Pancreas (tissue), 10 donors: ENCODE measurements at regions not wholly inside any gene's neighbourhood (a gene's known extent, or its start where the extent isn't known, plus 50 kb on each side); places are given as distances from the start of the nearest gene placed in this dataset.
A peak's percentile ranks its signal among the peaks of the same experiment; 100 is the strongest.

Source experiments
- ATAC-seq, 4 donors: fragments of 200-7000 bp; cut with Tn5 transposase; one replicate each; pipeline versions ENCODE4 v1.8.0 to v1.9.1; 2020; ENCODE audit warnings: mild to moderate bottlenecking in 4 of 4, moderate library complexity in 4 of 4
- DNase-seq, 6 donors: peaks; one replicate each; pipeline ENCODE4 v3.0.0-alpha.2; 2020
- FAIRE-seq: peaks from 2 replicates; lab custom pipeline; 2012; peaks lifted over from hg19 to GRCh38; lab: Jason Lieb, UNC
- H3K27ac ChIP-seq, 4 donors: fragments of 200-600 bp; sonication (generic); 1 replicate in 3 of 4; 2 replicates in 1 of 4; pipeline versions ENCODE4 v1.5.0 to v1.8.0; 2020
- H3K27me3 ChIP-seq, 4 donors: fragments of 200-600 bp; one replicate each; pipeline ENCODE4 v1.8.0; 2021
- H3K36me3 ChIP-seq, 3 donors: fragments of 200-600 bp; sonication (generic) in 1 of 3; one replicate each; pipeline versions ENCODE4 v1.5.0 to v1.8.0; 2020 to 2021
- H3K4me1 ChIP-seq, 3 donors: fragments of 200-600 bp; one replicate each; pipeline ENCODE4 v1.8.0; 2021
- H3K4me3 ChIP-seq, 4 donors: fragments of 200-600 bp; sonication (generic) in 2 of 4; one replicate each; pipeline versions ENCODE4 v1.5.0 to v1.8.0; 2020 to 2021
- H3K9me3 ChIP-seq, 4 donors: fragments of 200-600 bp; one replicate each; pipeline ENCODE4 v1.8.0; 2021
- WGBS, 2 donors: extraction: QIAGEN DNeasy Blood & Tissue Kit; methylation state at CpG; one replicate each; pipeline ENCODE4 v1.1.7; 2013; 5-methylcytosine and 5-hydroxymethylcytosine counted together
- intact Hi-C, 3 donors: fragments of 100-400 bp; cut with DNase I; formaldehyde crosslinking; loops; one replicate each; pipeline versions ENCODE4 v1.11.1 to v1.14.2; 2022
- TF ChIP-seq, protein P1 (sequence below), 4 donors: fragments of 200-600 bp; sonication (generic) in 3 of 4; IDR thresholded peaks; one replicate each; pipeline versions ENCODE4 v1.5.0 to v1.8.0; 2021; ENCODE audit warnings: antibody characterized with exemption in 4 of 4
- donor health status: healthy with polysubstance abuse.
- donor health status: DM: no; HTN: no; CAD: no; lungs with moderate emphysema.
- donor health status: DM: no; HTN: no; CAD: no.
- donor health status: control.
- donor health status: control.
- donor health status: Bipolar disorder and iron deficiency.
- donor health status: DM: yes; HTN: yes; CAD: no.
- donor health status: DM: no; HTN: no; CAD: no.
- donor health status: DM: no; HTN: no; CAD: no.
- donor health status: DM: yes; HTN: yes; CAD: no.

- ATAC-seq (no peak), DNase-seq (no peak), FAIRE-seq (no peak)
- Histone ChIP-seq H3K4me1 (no peaks in the 10 kb centered on the region), H3K9me3 (no peaks in the 10 kb centered on the region), H3K4me3 (no peak overlapping the region), H3K36me3 (no peaks in the 10 kb centered on the region), H3K27me3 (no peaks in the 10 kb centered on the region), H3K27ac (no peak overlapping the region)
- WGBS, 2 donors: 97 to 98% methylated on average over 5 of the region's 5 CpGs
- intact Hi-C loops: no loop called here
- TF ChIP-seq, protein P1, sequence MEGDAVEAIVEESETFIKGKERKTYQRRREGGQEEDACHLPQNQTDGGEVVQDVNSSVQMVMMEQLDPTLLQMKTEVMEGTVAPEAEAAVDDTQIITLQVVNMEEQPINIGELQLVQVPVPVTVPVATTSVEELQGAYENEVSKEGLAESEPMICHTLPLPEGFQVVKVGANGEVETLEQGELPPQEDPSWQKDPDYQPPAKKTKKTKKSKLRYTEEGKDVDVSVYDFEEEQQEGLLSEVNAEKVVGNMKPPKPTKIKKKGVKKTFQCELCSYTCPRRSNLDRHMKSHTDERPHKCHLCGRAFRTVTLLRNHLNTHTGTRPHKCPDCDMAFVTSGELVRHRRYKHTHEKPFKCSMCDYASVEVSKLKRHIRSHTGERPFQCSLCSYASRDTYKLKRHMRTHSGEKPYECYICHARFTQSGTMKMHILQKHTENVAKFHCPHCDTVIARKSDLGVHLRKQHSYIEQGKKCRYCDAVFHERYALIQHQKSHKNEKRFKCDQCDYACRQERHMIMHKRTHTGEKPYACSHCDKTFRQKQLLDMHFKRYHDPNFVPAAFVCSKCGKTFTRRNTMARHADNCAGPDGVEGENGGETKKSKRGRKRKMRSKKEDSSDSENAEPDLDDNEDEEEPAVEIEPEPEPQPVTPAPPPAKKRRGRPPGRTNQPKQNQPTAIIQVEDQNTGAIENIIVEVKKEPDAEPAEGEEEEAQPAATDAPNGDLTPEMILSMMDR (IDR thresholded peaks at IDR 0.05): no peak
Observed at GRCh38 chr11:70727021-70727420, 328.7 kb downstream of the CTTN start.

GRCh38 chr11:70727899-70728620, 329.7 kb downstream of the CTTN start:
- Histone ChIP-seq H3K4me1 (no peaks in the 10 kb centered on the region), H3K27me3 (no peaks in the 10 kb centered on the region), H3K27ac (no peak overlapping the region), H3K4me3 (no peak overlapping the region), H3K36me3 (no peaks in the 10 kb centered on the region), H3K9me3 (no peaks in the 10 kb centered on the region)
- FAIRE-seq (no peak), ATAC-seq (no peak), DNase-seq (peak in 1 of 6 donors; percentile 23)
- 83 to 88% methylated on average over 15 of the region's 15 CpGs for whole genome bisulfite sequencing, 2 donors
- intact Hi-C loops: no loop called here
- TF ChIP-seq, protein P1 (IDR thresholded peaks at IDR 0.05): no peak

DNA sequence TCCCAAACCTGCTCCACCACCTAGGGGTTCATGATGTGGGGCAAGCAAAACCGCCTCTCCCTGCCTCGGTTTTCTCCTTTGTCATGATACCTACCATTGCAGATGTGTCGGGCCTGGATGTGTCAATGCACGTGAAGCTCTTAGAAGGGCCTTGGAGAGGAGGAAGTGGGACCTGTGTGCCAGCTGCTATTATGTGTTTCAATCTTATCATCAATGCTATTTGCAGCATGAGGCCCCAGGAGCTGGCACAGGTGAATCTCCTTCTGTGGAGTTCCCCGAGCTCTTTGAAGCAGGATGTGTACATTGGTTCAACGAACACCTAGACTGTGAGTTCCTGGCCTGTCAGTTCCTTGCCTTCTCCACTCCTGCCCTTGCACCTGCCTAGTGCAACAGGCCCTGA, 331.6 kb downstream of the CTTN start:
- H3K4me1 ChIP-seq: no peaks in the 10 kb centered on the region
- H3K4me3 ChIP-seq: no peak overlapping the region
- FAIRE-seq (no peak), DNase-seq (no peak), ATAC-seq (no peak)
- WGBS, 2 donors: 60 to 64% methylated on average over 6 of the region's 6 CpGs
- intact Hi-C loops: no loop called here
- H3K27me3 ChIP-seq: no peaks in the 10 kb centered on the region
- no peak overlapping the region for H3K27ac ChIP-seq
- H3K9me3 ChIP-seq: no peaks in the 10 kb centered on the region
- H3K36me3 ChIP-seq: no peaks in the 10 kb centered on the region
- TF ChIP-seq, protein P1 (IDR thresholded peaks at IDR 0.05): no peak

- DNase-seq: peak in 1 of 6 donors; percentile 25
- H3K9me3 ChIP-seq: no peaks in the 10 kb centered on the region
- 95% methylated on average over 6 of the region's 6 CpGs for WGBS, 2 donors
- no peak for ATAC-seq
- no peaks in the 10 kb centered on the region for H3K36me3 ChIP-seq
- no peak overlapping the region for H3K27ac ChIP-seq
- no peaks in the 10 kb centered on the region for H3K4me1 ChIP-seq
- intact Hi-C loops: no loop called here
- no peaks in the 10 kb centered on the region for H3K27me3 ChIP-seq
- FAIRE-seq: no peak
- TF ChIP-seq, protein P1 (IDR thresholded peaks at IDR 0.05): no peak
- no peak overlapping the region for H3K4me3 ChIP-seq
Observed at GRCh38 chr11:70730411-70730810, 332.1 kb downstream of the CTTN start.

DNA sequence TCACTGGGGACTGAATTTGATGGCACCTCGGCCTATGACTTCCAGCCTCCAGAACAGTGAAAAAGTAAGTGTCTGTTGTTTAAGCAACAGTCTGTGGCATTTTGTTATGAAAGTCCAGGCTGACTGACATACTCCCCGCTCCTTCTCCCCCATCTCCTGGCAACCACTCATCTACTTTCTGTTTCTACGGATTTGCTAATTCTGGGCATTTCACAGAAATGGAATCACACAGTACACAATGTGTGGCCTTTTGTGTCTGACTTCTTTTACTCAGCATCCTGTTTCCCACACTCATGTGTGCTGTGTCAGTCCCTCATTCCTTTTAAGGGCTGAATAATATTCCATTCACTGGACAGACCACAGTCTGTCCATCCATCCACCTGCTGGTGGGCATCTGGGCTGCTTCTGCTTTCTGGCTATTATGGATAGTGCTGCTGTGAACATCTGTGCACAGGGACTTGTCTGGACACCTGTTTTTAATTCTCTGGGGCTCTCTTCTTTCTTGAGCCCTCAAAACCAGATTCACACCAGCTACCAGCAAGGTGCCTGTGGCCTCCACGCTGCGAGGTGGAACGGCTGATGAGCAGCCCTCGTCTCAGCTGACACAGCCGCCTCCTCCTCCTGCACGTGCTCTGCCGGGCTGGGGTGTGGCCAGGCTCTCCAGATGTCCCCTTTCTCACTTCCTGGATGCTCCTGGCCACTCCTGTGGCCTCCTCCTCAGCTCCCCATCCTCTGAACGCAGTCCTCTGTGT, 333.1 kb downstream of the CTTN start:
- Histone ChIP-seq H3K27me3 (no peaks in the 10 kb centered on the region), H3K9me3 (no peaks in the 10 kb centered on the region), H3K4me1 (no peaks in the 10 kb centered on the region), H3K4me3 (no peak overlapping the region), H3K36me3 (no peaks in the 10 kb centered on the region), H3K27ac (no peak overlapping the region)
- WGBS, 2 donors: 90% methylated on average over 11 of the region's 11 CpGs
- TF ChIP-seq, protein P1 (IDR thresholded peaks at IDR 0.05): no peak
- DNase-seq (peak in 1 of 6 donors; percentile 21), ATAC-seq (no peak), FAIRE-seq (no peak)
- intact Hi-C loops: no loop called here
